ENCODE measurements at regions not wholly inside any gene's neighbourhood (a gene's known extent, or its start where the extent isn't known, plus 50 kb on each side); places are given as distances from the start of the nearest gene placed in this dataset.

- H3K79me2 ChIP-seq (replicated peaks; ENCODE audit: insufficient read depth, low read length), result no peaks in the 10 kb centered on the region
- no peaks in the 10 kb centered on the region for H3K36me3 ChIP-seq (ENCODE audit: insufficient read depth, low read length)
- no peaks in the 10 kb centered on the region for H3K9me2 ChIP-seq (ENCODE audit: insufficient read depth, low read length)
- TF ChIP-seq TAF1 (IDR thresholded peaks at IDR 0.05; ENCODE audit: low read depth), result no peak
- no peak overlapping the region for H3K27ac ChIP-seq (ENCODE audit: low read length)
- no peak overlapping the region for H3K4me2 ChIP-seq (ENCODE audit: low read length)
- no peak overlapping the region for H3K9ac ChIP-seq (ENCODE audit: low read length)
- H3K27me3 ChIP-seq (ENCODE audit: insufficient read depth, low read depth, low read length), result no peaks in the 10 kb centered on the region
- H3K4me3 ChIP-seq (ENCODE audit: low read length), result no peak overlapping the region
- no peaks in the 10 kb centered on the region for H3K9me3 ChIP-seq (ENCODE audit: low read length)
- no peaks in the 10 kb centered on the region for H4K20me1 ChIP-seq (ENCODE audit: insufficient read depth)
- H3F3A ChIP-seq (ENCODE audit: insufficient read depth, low read length, poor library complexity, severe bottlenecking), result no peaks in the 10 kb centered on the region
- no peak overlapping the region for H2AFZ ChIP-seq (ENCODE audit: low read depth, low read length)
Observed at GRCh38 chr2:37770797-37771196, 99.4 kb upstream of the CDC42EP3 start.

- Histone ChIP-seq H3K36me3 (ENCODE audit: insufficient read depth, low read length) (no peaks in the 10 kb centered on the region), H3F3A (ENCODE audit: insufficient read depth, low read length, poor library complexity, severe bottlenecking) (no peaks in the 10 kb centered on the region), H4K20me1 (ENCODE audit: insufficient read depth) (no peaks in the 10 kb centered on the region), H2AFZ (ENCODE audit: low read depth, low read length) (no peak overlapping the region), H3K9me3 (ENCODE audit: low read length) (no peaks in the 10 kb centered on the region), H3K9ac (ENCODE audit: low read length) (peak overlapping the region; percentile 5), H3K4me2 (ENCODE audit: low read length) (no peak overlapping the region), H3K4me3 (ENCODE audit: low read length) (no peak overlapping the region), H3K9me2 (ENCODE audit: insufficient read depth, low read length) (no peaks in the 10 kb centered on the region), H3K27me3 (ENCODE audit: insufficient read depth, low read depth, low read length) (no peaks in the 10 kb centered on the region), H3K79me2 (replicated peaks; ENCODE audit: insufficient read depth, low read length) (no peaks in the 10 kb centered on the region), H3K27ac (ENCODE audit: low read length) (peak overlapping the region; percentile 24)
- TF ChIP-seq REST (IDR thresholded peaks at IDR 0.05; ENCODE audit: borderline replicate concordance), result no peak
- no peak for TF ChIP-seq CTCF (IDR thresholded peaks at IDR 0.05; ENCODE audit: poor library complexity, severe bottlenecking)
- TF ChIP-seq TAF1 (IDR thresholded peaks at IDR 0.05; ENCODE audit: low read depth), result no peak
- TF ChIP-seq MXI1 (conservative IDR thresholded peaks at IDR 0.05; ENCODE audit: poor library complexity, severe bottlenecking), result no peak
- no peak for TF ChIP-seq EZH2 (IDR thresholded peaks at IDR 0.05; ENCODE audit: borderline replicate concordance, insufficient read depth, low read length, poor library complexity, severe bottlenecking)
- no peak for TF ChIP-seq RAD21 (conservative IDR thresholded peaks at IDR 0.05)
- no peak for TF ChIP-seq SMC3 (conservative IDR thresholded peaks at IDR 0.05; ENCODE audit: poor library complexity)
- TF ChIP-seq EP300 (conservative IDR thresholded peaks at IDR 0.05; ENCODE audit: poor library complexity, severe bottlenecking), result no peak
- no peak for TF ChIP-seq POLR2AphosphoS5 (IDR thresholded peaks at IDR 0.05)
Observed at GRCh38 chr2:37771600-37772088, 100.2 kb upstream of the CDC42EP3 start.

Measured in neural cell (in vitro differentiated cells).